B cell (primary cell): ENCODE measurements at regions not wholly inside any gene's neighbourhood (a gene's known extent, or its start where the extent isn't known, plus 50 kb on each side); places are given as distances from the start of the nearest gene placed in this dataset.

Experiments
- ATAC-seq: fragments of 200-7000 bp; cut with Tn5 transposase; one replicate; pipeline ENCODE4 v1.10.0; 2021; ENCODE audit warnings: low read depth, mild to moderate bottlenecking, moderate number of reproducible peaks, moderate library complexity
- CTCF ChIA-PET: fragments of 350-600 bp; sonication (Branson Sonifier 250); formaldehyde crosslinking; loops from one replicate; lab custom pipeline; 2021; ENCODE audit warnings: antibody characterized with exemption, inconsistent platforms; lab: Charles Lee
- POLR2A ChIA-PET: fragments of 350-600 bp; sonication (Branson Sonifier 250); formaldehyde crosslinking; loops from one replicate; lab custom pipeline; 2021; ENCODE audit warnings: antibody characterized with exemption; lab: Charles Lee
- DNase-seq: peaks from one replicate; pipeline ENCODE4 v3.0.0; 2013
- H2AFZ ChIP-seq: 2 replicates; pipeline ENCODE4 v1.6.1; 2012; ENCODE audit warnings: mild to moderate bottlenecking, low read depth, low read length; ENCODE audit not compliant: insufficient read depth, poor library complexity, severe bottlenecking
- H3K27ac ChIP-seq, 2 donors: 1 replicate in 1 of 2; 2 replicates in 1 of 2; pipeline ENCODE4 v1.5.1; 2012 to 2013; ENCODE audit warnings: low read length in 2 of 2, mild to moderate bottlenecking in 2 of 2, moderate library complexity in 1 of 2
- H3K27me3 ChIP-seq, 4 experiments: fragments of 200-600 bp in 1 of 4; sonication (generic) in 1 of 4; replicated peaks in 1 of 4; 1 replicate in 2 of 4; 2 replicates in 2 of 4; pipeline versions ENCODE4 v1.6.1 to v1.7.0; 2013 to 2016; ENCODE audit warnings: low read length in 3 of 4, mild to moderate bottlenecking in 2 of 4, mixed read lengths in 1 of 4, moderate library complexity in 1 of 4; ENCODE audit not compliant: insufficient read depth in 4 of 4, control insufficient read depth in 3 of 4; ENCODE audit errors: control extremely low read depth in 1 of 4
- H3K36me3 ChIP-seq, 2 experiments: replicated peaks in 1 of 2; 1 replicate in 1 of 2; 2 replicates in 1 of 2; pipeline versions ENCODE4 v1.6.1 to v1.7.1; 2013; ENCODE audit warnings: low read length in 1 of 2; ENCODE audit not compliant: insufficient read depth in 2 of 2, control insufficient read depth in 1 of 2; ENCODE audit errors: control extremely low read depth in 1 of 2, extremely low read depth in 1 of 2
- H3K4me1 ChIP-seq, 2 donors: fragments of 200-600 bp in 1 of 2; sonication (generic) in 1 of 2; 1 replicate in 1 of 2; 2 replicates in 1 of 2; pipeline versions ENCODE4 v1.5.1 to v1.6.1; 2013 to 2017; ENCODE audit warnings: low read length in 2 of 2; ENCODE audit not compliant: control insufficient read depth in 2 of 2, insufficient read depth in 2 of 2
- H3K4me2 ChIP-seq: replicated peaks from 2 replicates; pipeline ENCODE3; 2012; ENCODE audit warnings: mild to moderate bottlenecking, low read depth, low read length; ENCODE audit not compliant: poor library complexity, severe bottlenecking
- H3K4me3 ChIP-seq, 5 experiments: fragments of 200-600 bp in 1 of 5; sonication (generic) in 1 of 5; 1 replicate in 3 of 5; 2 replicates in 2 of 5; pipeline versions ENCODE4 v1.5.1 to v1.7.0; 2011 to 2016; ENCODE audit warnings: low read length in 4 of 5, mild to moderate bottlenecking in 4 of 5, low read depth in 2 of 5, control low read depth in 1 of 5, moderate library complexity in 1 of 5; ENCODE audit not compliant: insufficient read depth in 1 of 5; ENCODE audit errors: control extremely low read depth in 1 of 5, extremely low read depth in 1 of 5
- H3K79me2 ChIP-seq: fragments of 200-600 bp; sonication (generic); one replicate; pipeline ENCODE4 v1.6.0; 2016; ENCODE audit warnings: low read length; ENCODE audit not compliant: control insufficient read depth, insufficient read depth
- H3K9ac ChIP-seq: fragments of 200-600 bp; sonication (generic); 2 replicates; pipeline ENCODE4 v1.6.1; 2017; ENCODE audit warnings: mild to moderate bottlenecking, low read length, moderate library complexity
- H3K9me3 ChIP-seq, 3 donors: one replicate each; pipeline versions ENCODE4 v1.6.1 to v1.7.1; 2013; ENCODE audit warnings: low read length in 2 of 3; ENCODE audit not compliant: control insufficient read depth in 2 of 3, insufficient read depth in 1 of 3; ENCODE audit errors: control extremely low read depth in 1 of 3
- H4K20me1 ChIP-seq: 2 replicates; pipeline ENCODE4 v1.6.0; 2012; ENCODE audit warnings: mild to moderate bottlenecking, low read length; ENCODE audit not compliant: insufficient read depth, control insufficient read depth, poor library complexity, severe bottlenecking
- H3K27ac Mint-ChIP-seq: one replicate; pipeline ENCODE4 v1.8.0; 2021; ENCODE audit warnings: mixed read lengths
- H3K27me3 Mint-ChIP-seq: one replicate; pipeline ENCODE4 v1.8.0; 2021; ENCODE audit warnings: mixed read lengths
- H3K4me1 Mint-ChIP-seq: one replicate; pipeline ENCODE4 v1.8.0; 2021; ENCODE audit warnings: mixed read lengths
- H3K4me3 Mint-ChIP-seq: one replicate; pipeline ENCODE4 v1.8.0; 2021; ENCODE audit warnings: mixed read lengths
- H3K9me3 Mint-ChIP-seq: one replicate; pipeline ENCODE4 v1.8.0; 2022; ENCODE audit warnings: mixed read lengths; ENCODE audit not compliant: insufficient read depth
- EZH2 ChIP-seq: IDR thresholded peaks from 2 replicates; pipeline ENCODE4 v1.6.1; 2012; ENCODE audit warnings: borderline replicate concordance, low read depth, mild to moderate bottlenecking, moderate library complexity, low read length; ENCODE audit not compliant: insufficient read depth, poor library complexity, severe bottlenecking
- WGBS: methylation state at CpG from one replicate; pipeline ENCODE4 v1.1.5; 2013; ENCODE audit warnings: missing lambda C conversion rate; ENCODE audit not compliant: insufficient coverage; 5-methylcytosine and 5-hydroxymethylcytosine counted together
- intact Hi-C: fragments of 100-400 bp; cut with micrococcal nuclease; formaldehyde crosslinking; loops from one replicate; pipeline ENCODE4 v1.10.0; 2022
- TF ChIP-seq, protein P1 (sequence below): fragments of 200-600 bp; IDR thresholded peaks from one replicate; pipeline ENCODE4 v1.8.0; 2022; ENCODE audit warnings: antibody characterized with exemption, mild to moderate bottlenecking

GRCh38 chr3:68373727-68374126 lies 558.6 kb downstream of the TAFA4 start:
- no peak for ATAC-seq

DNA sequence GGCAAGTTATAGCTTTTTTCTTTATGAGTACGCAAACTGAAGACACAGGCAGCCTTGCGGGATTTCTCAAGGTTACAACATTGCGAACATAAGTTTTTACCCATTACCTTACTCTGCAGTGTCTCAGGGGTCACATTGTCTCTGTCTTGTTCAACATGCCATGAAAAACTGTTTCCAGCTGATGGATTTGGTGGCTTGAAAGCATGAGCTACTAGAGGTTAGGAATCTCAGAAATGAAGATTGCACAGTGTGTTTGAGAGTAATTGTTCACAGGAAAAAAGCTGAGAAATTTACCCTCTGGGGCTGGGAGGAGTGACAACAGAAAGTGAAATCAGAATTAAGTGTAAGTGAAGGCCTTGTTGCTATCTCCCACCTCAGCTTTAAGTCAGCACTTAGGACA lies 568.6 kb downstream of the TAFA4 start:
- no peaks in the 10 kb centered on the region for H3K79me2 ChIP-seq
- DNase-seq, result no peak
- 96% methylated on average over 3 of the region's 3 CpGs for WGBS
- POLR2A ChIA-PET, result no interaction called here
- no peak for ATAC-seq
- no peak overlapping the region for H3K9ac ChIP-seq
- no peaks in the 10 kb centered on the region for H3K36me3 ChIP-seq
- TF ChIP-seq, protein P1, sequence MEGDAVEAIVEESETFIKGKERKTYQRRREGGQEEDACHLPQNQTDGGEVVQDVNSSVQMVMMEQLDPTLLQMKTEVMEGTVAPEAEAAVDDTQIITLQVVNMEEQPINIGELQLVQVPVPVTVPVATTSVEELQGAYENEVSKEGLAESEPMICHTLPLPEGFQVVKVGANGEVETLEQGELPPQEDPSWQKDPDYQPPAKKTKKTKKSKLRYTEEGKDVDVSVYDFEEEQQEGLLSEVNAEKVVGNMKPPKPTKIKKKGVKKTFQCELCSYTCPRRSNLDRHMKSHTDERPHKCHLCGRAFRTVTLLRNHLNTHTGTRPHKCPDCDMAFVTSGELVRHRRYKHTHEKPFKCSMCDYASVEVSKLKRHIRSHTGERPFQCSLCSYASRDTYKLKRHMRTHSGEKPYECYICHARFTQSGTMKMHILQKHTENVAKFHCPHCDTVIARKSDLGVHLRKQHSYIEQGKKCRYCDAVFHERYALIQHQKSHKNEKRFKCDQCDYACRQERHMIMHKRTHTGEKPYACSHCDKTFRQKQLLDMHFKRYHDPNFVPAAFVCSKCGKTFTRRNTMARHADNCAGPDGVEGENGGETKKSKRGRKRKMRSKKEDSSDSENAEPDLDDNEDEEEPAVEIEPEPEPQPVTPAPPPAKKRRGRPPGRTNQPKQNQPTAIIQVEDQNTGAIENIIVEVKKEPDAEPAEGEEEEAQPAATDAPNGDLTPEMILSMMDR, result no peak
- TF ChIP-seq EZH2, result no peak
- H3K9me3 ChIP-seq, result no peaks in the 10 kb centered on the region
- H2AFZ ChIP-seq, result no peak overlapping the region
- H3K4me1 ChIP-seq, result no peaks in the 10 kb centered on the region
- no peak overlapping the region for H3K27ac ChIP-seq
- Mint-ChIP-seq H3K9me3 (peaks cover 2% of the 10 kb centered on the region), H3K4me1 (no peaks in the 10 kb centered on the region), H3K4me3 (no peak overlapping the region), H3K27ac (no peak overlapping the region), H3K27me3 (no peaks in the 10 kb centered on the region)
- intact Hi-C loops, result no loop called here
- CTCF ChIA-PET, result no interaction called here
- no peaks in the 10 kb centered on the region for H4K20me1 ChIP-seq
- H3K4me2 ChIP-seq, result no peak overlapping the region
- H3K4me3 ChIP-seq, result no peak overlapping the region
- H3K27me3 ChIP-seq, result no peaks in the 10 kb centered on the region

More at GRCh38 chr3:68373727-68374126, 558.6 kb downstream of the TAFA4 start:
- Histone ChIP-seq H3K79me2 (no peaks in the 10 kb centered on the region), H4K20me1 (no peaks in the 10 kb centered on the region), H3K36me3 (no peaks in the 10 kb centered on the region), H3K4me2 (no peak overlapping the region), H3K27ac (no peak overlapping the region), H3K9me3 (peaks cover 1 to 6% (median 3%) of the 10 kb centered on the region in 3 donors), H3K4me1 (no peaks in the 10 kb centered on the region), H3K27me3 (no peaks in the 10 kb centered on the region), H3K4me3 (no peak overlapping the region), H3K9ac (no peak overlapping the region), H2AFZ (no peak overlapping the region)
- TF ChIP-seq, protein P1, result no peak
- no peak for TF ChIP-seq EZH2
- Mint-ChIP-seq H3K4me1 (no peaks in the 10 kb centered on the region), H3K9me3 (peaks cover 16% of the 10 kb centered on the region), H3K27me3 (no peaks in the 10 kb centered on the region), H3K27ac (no peak overlapping the region), H3K4me3 (no peak overlapping the region)
- no peak for DNase-seq
- ChIA-PET POLR2A (no interaction called here), CTCF (no interaction called here)
- no CpG with 5 or more reads among the region's 3 CpGs for WGBS
- intact Hi-C loops, result no loop called here
